HT1080 (cell line): ENCODE measurements at regions not wholly inside any gene's neighbourhood (a gene's known extent, or its start where the extent isn't known, plus 50 kb on each side); places are given as distances from the start of the nearest gene placed in this dataset. TPM values are rescaled to one million over a fixed set of nuclear protein-coding genes. Genes with fewer than 3 reads are reported as not detected.

Experiments
- small RNA-seq: library from RNA; depleted of rRNA; stranded (forward); fragments of <200 nt; gene quantifications from one replicate; pipeline ENCODE3, GENCODE V24; 2014

Small RNAs in the stretch of these regions (small RNA-seq; reads per million reads assigned to genes)
- not detected for gene RNU6-463P
